ENCODE measurements at regions not wholly inside any gene's neighbourhood (a gene's known extent, or its start where the extent isn't known, plus 50 kb on each side); places are given as distances from the start of the nearest gene placed in this dataset.

DNA sequence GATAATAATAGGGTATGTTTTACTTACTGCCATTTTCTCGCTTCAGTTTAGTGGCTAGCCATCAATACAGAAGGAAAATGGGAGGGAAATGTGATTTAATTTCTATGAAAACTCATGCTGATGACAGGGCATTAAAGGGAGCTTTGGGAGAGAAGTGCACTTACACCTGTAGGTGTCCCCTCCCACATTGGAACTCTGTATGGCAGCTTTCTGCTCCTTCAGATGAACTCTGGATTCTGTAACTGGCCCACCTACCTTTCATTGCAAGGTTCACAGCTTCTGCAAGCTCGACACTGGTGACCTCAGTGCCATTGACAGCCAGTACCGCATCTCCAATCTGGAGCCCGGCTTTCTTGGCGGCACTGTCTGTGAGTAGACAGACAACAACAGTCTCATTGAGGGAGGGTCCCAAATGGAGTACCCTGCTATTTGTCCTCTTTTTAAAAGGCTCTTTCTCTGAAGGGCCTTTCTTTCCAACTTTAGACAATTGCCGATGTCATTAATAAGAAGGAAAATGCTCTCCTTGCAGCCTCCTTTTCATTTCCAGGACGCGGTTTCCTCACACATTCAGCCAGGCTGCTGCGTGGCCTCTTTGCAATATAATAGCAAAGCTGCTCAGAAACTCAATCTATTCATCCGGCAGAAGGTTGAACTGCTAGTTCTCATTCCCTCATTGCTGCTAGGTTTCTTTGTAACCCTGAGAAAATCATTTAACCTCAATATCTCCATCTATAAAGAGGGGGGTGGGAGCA is 63.6 kb downstream of the NUDT12 start:
- no peak for DNase-seq

- DNase-seq = no peak
Observed at GRCh38 chr5:103498211-103498610, 64.4 kb downstream of the NUDT12 start.

DNA sequence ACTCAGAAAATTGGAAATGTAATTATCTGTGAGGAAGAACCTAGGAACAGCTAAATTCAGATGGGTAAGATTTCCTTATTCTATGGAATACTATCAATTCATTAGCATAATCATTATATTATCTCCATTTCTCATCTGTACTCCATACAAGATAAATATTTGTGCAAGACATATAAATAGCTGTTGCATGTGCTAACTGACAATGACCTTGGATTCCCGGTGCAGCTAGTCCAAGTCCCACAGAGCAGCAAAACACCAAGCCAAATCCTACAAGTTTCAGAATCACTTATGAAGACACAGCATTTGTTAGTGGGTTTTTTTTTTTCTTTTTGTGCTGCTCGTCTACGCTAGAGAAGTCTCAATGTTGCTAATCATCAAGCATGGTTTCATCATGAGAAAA is 64.8 kb downstream of the NUDT12 start:
- no peak for DNase-seq

DNA sequence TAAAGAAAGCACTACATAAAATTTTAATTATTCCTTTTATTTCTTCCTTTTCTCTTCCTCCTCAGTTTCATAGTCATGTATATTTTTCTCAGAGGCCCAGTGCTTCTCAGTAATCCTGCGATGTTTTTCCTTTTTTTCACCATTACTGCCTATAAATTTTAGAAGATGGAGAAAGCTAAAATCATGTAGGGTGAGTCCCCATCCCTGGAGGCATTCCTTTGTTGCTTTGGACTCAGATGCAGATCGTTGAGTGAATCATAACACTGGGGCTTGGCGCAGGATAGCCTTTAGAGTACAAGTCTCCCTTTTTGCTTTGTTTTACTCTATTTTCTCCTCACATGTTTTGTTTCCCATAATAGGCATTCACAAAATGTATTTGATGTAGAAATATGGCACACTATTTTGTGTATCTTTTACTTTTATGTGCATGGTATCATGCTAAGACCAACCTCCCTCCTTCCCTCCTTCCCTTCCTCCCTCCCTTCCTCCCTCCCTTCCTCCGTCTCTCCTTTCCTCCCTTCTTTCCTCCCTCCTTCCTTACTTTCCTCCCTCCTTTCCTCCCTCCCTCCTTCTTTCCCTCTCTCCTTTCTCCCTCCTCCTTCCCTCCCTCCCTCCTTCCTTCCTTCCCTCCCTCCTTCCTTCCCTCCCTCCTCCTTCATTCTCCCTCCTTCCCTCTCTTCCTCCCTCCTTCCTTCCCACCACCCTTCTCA is 72.4 kb downstream of the NUDT12 start:
- DNase-seq = no peak

GRCh38 chr5:103489307-103489706 is 73.3 kb downstream of the NUDT12 start:
- no peak for DNase-seq

DNA sequence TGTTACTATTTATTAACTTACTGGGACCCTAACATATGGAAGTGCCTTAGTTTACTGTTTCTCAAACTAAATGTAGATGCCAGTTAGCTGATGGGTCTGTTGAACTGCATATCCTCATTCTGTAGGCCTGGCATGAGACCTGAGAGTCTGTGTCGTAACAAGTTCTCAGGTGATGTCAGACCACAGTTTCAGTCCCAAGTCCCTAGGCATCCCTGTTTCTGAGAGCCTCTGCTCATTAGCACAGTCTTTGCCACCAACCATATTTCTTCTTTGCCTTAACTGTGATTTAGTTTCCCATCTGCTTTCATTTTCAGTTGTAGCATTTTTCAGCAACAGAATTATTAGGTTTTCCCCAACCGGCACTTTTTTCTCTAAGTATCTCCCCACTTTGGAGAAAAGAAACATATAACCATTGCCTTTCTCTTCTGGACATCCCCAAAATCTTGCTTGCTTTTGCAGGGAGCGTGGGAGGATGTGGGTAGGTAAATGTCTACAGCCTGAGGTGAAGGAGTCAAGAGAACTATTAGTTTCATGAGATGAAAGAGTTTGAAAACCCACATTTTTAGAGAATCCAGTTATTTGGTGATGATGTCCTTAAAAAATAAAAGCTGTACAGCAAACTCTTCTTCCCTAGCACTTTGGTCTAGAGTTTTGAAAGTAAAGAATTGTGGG is 74.6 kb downstream of the NUDT12 start:
- no peak for DNase-seq

GRCh38 chr5:103487218-103487617 is 75.4 kb downstream of the NUDT12 start:
- DNase-seq = no peak

- DNase-seq = no peak
Observed at GRCh38 chr5:103486739-103487138, 75.8 kb downstream of the NUDT12 start.

DNA sequence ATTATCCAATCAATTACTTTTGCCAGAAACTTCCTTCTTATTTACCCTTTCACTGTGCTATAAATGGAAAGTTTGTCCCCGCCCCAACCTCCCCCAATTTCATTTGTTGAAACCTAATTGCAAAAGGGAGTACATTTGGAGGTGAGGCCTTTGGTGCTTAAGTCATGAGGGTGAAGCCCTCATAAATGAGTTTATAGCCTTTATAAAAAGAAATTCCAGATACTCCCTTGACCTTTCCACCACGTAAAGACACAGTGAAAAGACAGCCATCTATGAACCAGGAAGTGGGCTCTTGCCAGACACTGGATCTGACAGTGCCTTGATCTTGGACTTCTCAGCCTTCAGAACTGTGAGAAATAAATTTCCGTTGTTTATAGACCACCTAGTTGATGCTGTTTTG is 82.3 kb downstream of the NUDT12 start:
- DNase-seq = no peak

- DNase-seq = no peak
Observed at GRCh38 chr5:103477678-103478077, 84.9 kb downstream of the NUDT12 start.

- no peak for DNase-seq
Observed at GRCh38 chr5:103476811-103477210, 85.8 kb downstream of the NUDT12 start.

- peak; percentile 34 for DNase-seq
Observed at GRCh38 chr5:103475629-103476240, 86.9 kb downstream of the NUDT12 start.

- DNase-seq = no peak
Observed at GRCh38 chr5:103474677-103475076, 87.9 kb downstream of the NUDT12 start.

GRCh38 chr5:103473725-103474124 is 88.9 kb downstream of the NUDT12 start:
- DNase-seq = no peak

DNA sequence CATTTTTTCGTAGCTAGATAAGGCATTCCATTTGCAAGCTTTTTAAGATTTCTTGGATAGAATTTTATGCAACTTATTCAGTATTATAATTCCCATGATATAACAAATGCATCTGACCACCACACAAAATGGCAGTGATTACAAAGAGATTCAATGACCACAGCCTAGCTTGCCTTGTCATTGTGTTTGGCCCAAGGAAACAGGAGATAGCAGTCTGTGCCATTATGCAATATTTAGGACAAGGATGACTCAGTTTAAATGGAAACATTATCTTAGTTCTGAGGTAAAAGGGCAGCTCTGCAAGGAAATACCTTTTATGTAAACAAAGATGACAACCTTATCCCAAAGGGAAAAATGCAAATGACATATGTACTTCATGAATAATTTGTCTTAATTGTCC is 89.8 kb downstream of the NUDT12 start:
- DNase-seq = no peak

- no peak for DNase-seq
Observed at GRCh38 chr5:103472265-103472664, 90.3 kb downstream of the NUDT12 start.

GRCh38 chr5:103469288-103470040 is 93.1 kb downstream of the NUDT12 start:
- DNase-seq = no peak

DNA sequence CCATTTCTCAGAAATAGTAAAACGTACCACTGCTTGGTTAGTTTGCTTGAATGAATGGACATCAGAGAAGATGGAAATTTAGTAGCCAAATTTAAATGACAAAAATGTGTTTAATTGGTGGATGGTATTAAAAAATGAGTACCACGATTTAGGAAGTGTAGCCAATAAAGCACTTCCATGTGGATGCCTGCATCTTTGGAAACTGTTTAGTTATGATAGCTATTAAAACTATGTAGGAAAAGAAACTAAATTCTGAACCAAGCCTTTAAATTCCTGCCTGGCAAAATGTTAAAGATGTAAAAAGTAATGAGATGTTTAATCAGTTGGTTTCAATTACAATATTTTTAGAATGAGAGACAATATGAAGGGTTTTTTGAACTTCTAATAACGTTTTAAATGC is 94.8 kb downstream of the NUDT12 start:
- no peak for DNase-seq

- no peak for DNase-seq
Observed at GRCh38 chr5:103466495-103466894, 96.1 kb downstream of the NUDT12 start.

GRCh38 chr5:103465891-103466290 is 96.7 kb downstream of the NUDT12 start:
- DNase-seq = no peak

GRCh38 chr5:103464835-103465484 is 97.6 kb downstream of the NUDT12 start:
- no peak for DNase-seq

DNA sequence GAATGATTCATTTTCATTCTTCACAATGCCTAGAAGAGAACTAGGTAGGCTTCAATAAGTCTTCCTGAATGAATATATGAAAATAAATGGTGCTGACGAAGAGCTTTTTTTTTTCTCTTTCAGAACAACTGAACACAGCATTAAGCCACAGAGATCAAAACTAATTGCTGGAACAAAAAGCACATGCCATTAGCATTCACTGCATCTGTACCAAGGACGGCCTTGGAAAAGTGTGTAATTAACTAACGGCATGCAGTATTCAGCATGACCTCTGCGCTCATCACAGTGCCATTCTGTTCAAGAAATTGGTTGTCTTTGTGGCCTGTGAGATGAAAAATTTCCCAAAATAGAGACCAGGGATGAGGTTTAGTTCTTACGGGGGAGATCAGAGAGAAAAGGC is 99.3 kb downstream of the NUDT12 start:
- DNase-seq = no peak

Data from NCI-H524 treated with DMSO at 0.1 percent for 48 hours (cell line).